Vagina (tissue), 2 donors: ENCODE measurements at regions not wholly inside any gene's neighbourhood (a gene's known extent, or its start where the extent isn't known, plus 50 kb on each side); places are given as distances from the start of the nearest gene placed in this dataset.

ENCODE experiments used
- DNase-seq, 2 donors: peaks; one replicate each; pipeline ENCODE4 v3.0.0-alpha.2; 2017; ENCODE audit errors: extremely low spot score in 2 of 2
- H3K27ac ChIP-seq: fragments of 200-600 bp; sonication (generic); one replicate; pipeline ENCODE4 v1.5.1; 2019
- H3K27me3 ChIP-seq: fragments of 200-600 bp; sonication (generic); one replicate; pipeline ENCODE4 v1.5.1; 2019
- H3K36me3 ChIP-seq, 2 donors: fragments of 200-600 bp; sonication (generic); one replicate each; pipeline ENCODE4 v1.5.1; 2017 to 2019
- H3K4me1 ChIP-seq: fragments of 200-600 bp; sonication (generic); one replicate; pipeline ENCODE4 v1.5.1; 2019
- H3K4me3 ChIP-seq, 2 donors: fragments of 200-600 bp; sonication (generic); 1 replicate in 1 of 2; 2 replicates in 1 of 2; pipeline ENCODE4 v1.5.1; 2016 to 2019
- H3K9me3 ChIP-seq: fragments of 200-600 bp; sonication (generic); one replicate; pipeline ENCODE4 v1.5.1; 2019
- CTCF ChIP-seq, 3 experiments: fragments of 450-650 bp in 2 of 3; fragments of 200-600 bp in 1 of 3; sonication (generic) in 1 of 3; IDR thresholded peaks; one replicate each; pipeline ENCODE4 v1.5.1; 2017 to 2019; ENCODE audit warnings: antibody characterized with exemption in 3 of 3, mild to moderate bottlenecking in 2 of 3, moderate library complexity in 2 of 3
- POLR2A ChIP-seq, 2 donors: fragments of 450-650 bp; IDR thresholded peaks; one replicate each; pipeline ENCODE4 v1.6.1; 2017; ENCODE audit warnings: antibody characterized with exemption in 2 of 2, mild to moderate bottlenecking in 2 of 2, moderate library complexity in 2 of 2
- POLR2AphosphoS5 ChIP-seq, 2 donors: sonication (generic); formaldehyde crosslinking; IDR thresholded peaks; one replicate each; pipeline ENCODE4 v1.9.0; 2017; ENCODE audit warnings: antibody characterized with exemption in 2 of 2, mild to moderate bottlenecking in 2 of 2, low read depth in 1 of 2; ENCODE audit not compliant: insufficient read depth in 1 of 2
- intact Hi-C: fragments of 100-400 bp; cut with DNase I; formaldehyde crosslinking; loops from one replicate; pipeline ENCODE4 v1.15.1; 2023

GRCh38 chr14:98163873-98164272 is 1108.1 kb downstream of the BCL11B start:
- no peaks in the 10 kb centered on the region for H3K36me3 ChIP-seq
- H3K27me3 ChIP-seq, result no peaks in the 10 kb centered on the region
- no peaks in the 10 kb centered on the region for H3K4me1 ChIP-seq
- no peak overlapping the region for H3K27ac ChIP-seq
- DNase-seq, result no peak
- no peaks in the 10 kb centered on the region for H3K9me3 ChIP-seq
- TF ChIP-seq CTCF (IDR thresholded peaks at IDR 0.05) (no peak), POLR2A (IDR thresholded peaks at IDR 0.05) (no peak), POLR2AphosphoS5 (IDR thresholded peaks at IDR 0.05; ENCODE audit: insufficient read depth in 1 of 2, low read depth in 1 of 2) (no peak)
- intact Hi-C loops, result no loop called here
- H3K4me3 ChIP-seq, result no peak overlapping the region

GRCh38 chr14:98165976-98166375 is 1106.0 kb downstream of the BCL11B start:
- Histone ChIP-seq H3K4me3 (no peak overlapping the region), H3K4me1 (no peaks in the 10 kb centered on the region), H3K36me3 (no peaks in the 10 kb centered on the region), H3K9me3 (no peaks in the 10 kb centered on the region), H3K27me3 (no peaks in the 10 kb centered on the region), H3K27ac (no peak overlapping the region)
- intact Hi-C loops, result no loop called here
- DNase-seq, result no peak
- no peak for TF ChIP-seq POLR2AphosphoS5 (IDR thresholded peaks at IDR 0.05; ENCODE audit: insufficient read depth in 1 of 2, low read depth in 1 of 2)
- TF ChIP-seq CTCF (IDR thresholded peaks at IDR 0.05), result no peak
- no peak for TF ChIP-seq POLR2A (IDR thresholded peaks at IDR 0.05)

- no peaks in the 10 kb centered on the region for H3K9me3 ChIP-seq
- H3K4me1 ChIP-seq, result no peaks in the 10 kb centered on the region
- H3K27me3 ChIP-seq, result no peaks in the 10 kb centered on the region
- no peaks in the 10 kb centered on the region for H3K36me3 ChIP-seq
- intact Hi-C loops, result no loop called here
- no peak overlapping the region for H3K27ac ChIP-seq
- H3K4me3 ChIP-seq, result no peak overlapping the region
- no peak for TF ChIP-seq POLR2AphosphoS5 (IDR thresholded peaks at IDR 0.05; ENCODE audit: insufficient read depth in 1 of 2, low read depth in 1 of 2)
- no peak for TF ChIP-seq POLR2A (IDR thresholded peaks at IDR 0.05)
- TF ChIP-seq CTCF (IDR thresholded peaks at IDR 0.05), result no peak
- no peak for DNase-seq
These were observed 1104.7 kb downstream of the BCL11B start for GRCh38 chr14:98167275-98167674.

- intact Hi-C loops, result no loop called here
- Histone ChIP-seq H3K9me3 (no peaks in the 10 kb centered on the region), H3K27me3 (no peaks in the 10 kb centered on the region), H3K27ac (no peak overlapping the region), H3K36me3 (no peaks in the 10 kb centered on the region), H3K4me1 (no peaks in the 10 kb centered on the region), H3K4me3 (no peak overlapping the region)
- DNase-seq, result no peak
- TF ChIP-seq CTCF (IDR thresholded peaks at IDR 0.05), result no peak
- no peak for TF ChIP-seq POLR2AphosphoS5 (IDR thresholded peaks at IDR 0.05; ENCODE audit: insufficient read depth in 1 of 2, low read depth in 1 of 2)
These were observed 1104.3 kb downstream of the BCL11B start for GRCh38 chr14:98167705-98168104.

GRCh38 chr14:98168211-98168985 is 1103.6 kb downstream of the BCL11B start:
- Histone ChIP-seq H3K36me3 (no peaks in the 10 kb centered on the region), H3K27ac (no peak overlapping the region), H3K9me3 (no peaks in the 10 kb centered on the region), H3K4me3 (no peak overlapping the region), H3K27me3 (no peaks in the 10 kb centered on the region), H3K4me1 (no peaks in the 10 kb centered on the region)
- no peak for DNase-seq
- intact Hi-C loops, result no loop called here
- TF ChIP-seq CTCF (IDR thresholded peaks at IDR 0.05) (no peak), POLR2AphosphoS5 (IDR thresholded peaks at IDR 0.05; ENCODE audit: insufficient read depth in 1 of 2, low read depth in 1 of 2) (no peak), POLR2A (IDR thresholded peaks at IDR 0.05) (no peak)
